Heart right ventricle (tissue), 16 donors: ENCODE measurements at regions not wholly inside any gene's neighbourhood (a gene's known extent, or its start where the extent isn't known, plus 50 kb on each side); places are given as distances from the start of the nearest gene placed in this dataset.

Experiments
- ATAC-seq, 8 donors: fragments of 200-7000 bp; cut with Tn5 transposase; one replicate each; pipeline ENCODE4 v1.9.1; 2020; ENCODE audit warnings: mild to moderate bottlenecking in 8 of 8, moderate library complexity in 8 of 8, moderate number of reproducible peaks in 1 of 8
- DNase-seq, 2 donors: peaks; one replicate each; pipeline ENCODE4 v3.0.0-alpha.2; 2020
- H3K27ac ChIP-seq, 10 donors: fragments of 200-600 bp; sonication (generic) in 2 of 10; one replicate each; pipeline versions ENCODE4 v1.5.0 to v1.8.0; 2020 to 2022; ENCODE audit warnings: mild to moderate bottlenecking in 3 of 10
- H3K27me3 ChIP-seq, 7 donors: fragments of 200-600 bp; one replicate each; pipeline ENCODE4 v1.8.0; 2021 to 2022; ENCODE audit warnings: mild to moderate bottlenecking in 2 of 7
- H3K36me3 ChIP-seq, 9 donors: fragments of 200-600 bp; sonication (generic) in 1 of 9; one replicate each; pipeline versions ENCODE4 v1.5.0 to v1.8.0; 2020 to 2022; ENCODE audit warnings: mild to moderate bottlenecking in 2 of 9
- H3K4me1 ChIP-seq, 9 donors: fragments of 200-600 bp; sonication (generic) in 1 of 9; one replicate each; pipeline versions ENCODE4 v1.5.0 to v1.8.0; 2020 to 2022; ENCODE audit warnings: mild to moderate bottlenecking in 4 of 9
- H3K4me3 ChIP-seq, 10 donors: fragments of 200-600 bp; sonication (generic) in 2 of 10; one replicate each; pipeline versions ENCODE4 v1.5.0 to v1.8.0; 2020 to 2022; ENCODE audit warnings: mild to moderate bottlenecking in 7 of 10, moderate library complexity in 2 of 10
- H3K9me3 ChIP-seq, 11 donors: fragments of 200-600 bp in 10 of 11; sonication (generic) in 2 of 11; one replicate each; pipeline versions ENCODE4 v1.5.0 to v1.8.0; 2013 to 2022; ENCODE audit warnings: mild to moderate bottlenecking in 2 of 11, control low read depth in 1 of 11, moderate library complexity in 1 of 11
- WGBS, 2 donors: extraction: QIAGEN DNeasy Blood & Tissue Kit; methylation state at CpG; one replicate each; pipeline ENCODE4 v1.1.7; 2013; ENCODE audit warnings: inconsistent platforms in 1 of 2; 5-methylcytosine and 5-hydroxymethylcytosine counted together
- intact Hi-C, 10 donors: fragments of 100-400 bp; cut with DNase I; formaldehyde crosslinking; loops; one replicate each; pipeline versions ENCODE4 v1.11.1 to v1.14.2; 2022
- TF ChIP-seq, protein P1 (sequence below), 9 donors: fragments of 200-600 bp; sonication (generic) in 2 of 9; IDR thresholded peaks; one replicate each; pipeline versions ENCODE4 v1.5.0 to v1.8.0; 2021 to 2022; ENCODE audit warnings: antibody characterized with exemption in 9 of 9, mild to moderate bottlenecking in 5 of 9, moderate library complexity in 1 of 9
- donor health status: Arrhythmogenic right ventricular cardiomyopathy.
- donor health status: ischemic (EF 13 %, LVEDD 7.1; RV severe dilation, severe dysfunction).
- donor health status: healthy with polysubstance abuse.
- donor health status: DM: no; HTN: yes; CAD: no.
- donor health status: DM: no; HTN: no; CAD: no.
- donor health status: ischemic (EF 25% LVEDD 6.9; RV normal size, moderate dysfunction).
- donor health status: ischemic (EF 25% LVEDD 5.7; RV mildly dilated, moderate dysfunction).
- donor health status: healthy.
- donor health status: DM: yes; HTN: yes; CAD: no.
- donor health status: Ischemic cardiomyopathy.
- donor health status: ischemic (EF 35%, LVEDD 5.7; RV mildly dilated, moderate dysfunction).
- donor health status: nonischemic (EF 11% LVEDD 7.7; RV severe dilation, severe dysfunction).
- donor health status: DM: yes; HTN: yes; CAD: no.
- donor health status: PGD.
- donor health status: ischemic (EF 29% LVEDD 5.4; RV normal size, mild dysfunction).
- donor health status: nonischemic (EF 23%, LVEDD 6.1; RV moderate dilation, normal function).

DNA sequence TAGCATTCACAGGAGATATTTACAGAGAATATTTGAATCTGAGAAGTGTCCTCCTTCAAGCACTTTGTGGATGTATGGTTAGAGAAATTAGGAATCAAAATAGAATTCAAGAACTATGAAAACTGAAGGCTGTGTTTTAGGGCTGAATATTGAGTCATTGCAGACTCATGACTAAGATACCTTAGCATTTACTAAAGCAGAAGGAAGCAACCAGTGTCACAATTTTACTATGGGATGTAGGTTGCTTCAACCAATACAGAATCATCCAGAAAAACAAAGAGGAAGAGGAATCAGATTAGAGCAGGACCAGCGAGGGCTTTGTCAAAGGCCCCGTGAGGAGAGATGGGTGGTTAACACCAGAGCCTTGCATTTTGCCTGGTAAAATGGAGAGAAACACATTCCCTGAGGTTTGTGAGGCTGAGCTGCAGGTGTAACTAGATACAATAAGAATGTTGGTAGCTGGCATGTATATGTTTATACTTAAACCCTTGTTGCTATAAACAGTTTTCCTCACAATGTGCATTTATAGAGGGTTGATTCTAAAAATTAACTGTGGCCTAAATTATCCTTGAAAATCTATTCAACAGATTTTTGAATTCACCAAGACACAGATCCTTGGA, 518.1 kb downstream of the AGTPBP1 start:
- no peak for DNase-seq
- TF ChIP-seq, protein P1, sequence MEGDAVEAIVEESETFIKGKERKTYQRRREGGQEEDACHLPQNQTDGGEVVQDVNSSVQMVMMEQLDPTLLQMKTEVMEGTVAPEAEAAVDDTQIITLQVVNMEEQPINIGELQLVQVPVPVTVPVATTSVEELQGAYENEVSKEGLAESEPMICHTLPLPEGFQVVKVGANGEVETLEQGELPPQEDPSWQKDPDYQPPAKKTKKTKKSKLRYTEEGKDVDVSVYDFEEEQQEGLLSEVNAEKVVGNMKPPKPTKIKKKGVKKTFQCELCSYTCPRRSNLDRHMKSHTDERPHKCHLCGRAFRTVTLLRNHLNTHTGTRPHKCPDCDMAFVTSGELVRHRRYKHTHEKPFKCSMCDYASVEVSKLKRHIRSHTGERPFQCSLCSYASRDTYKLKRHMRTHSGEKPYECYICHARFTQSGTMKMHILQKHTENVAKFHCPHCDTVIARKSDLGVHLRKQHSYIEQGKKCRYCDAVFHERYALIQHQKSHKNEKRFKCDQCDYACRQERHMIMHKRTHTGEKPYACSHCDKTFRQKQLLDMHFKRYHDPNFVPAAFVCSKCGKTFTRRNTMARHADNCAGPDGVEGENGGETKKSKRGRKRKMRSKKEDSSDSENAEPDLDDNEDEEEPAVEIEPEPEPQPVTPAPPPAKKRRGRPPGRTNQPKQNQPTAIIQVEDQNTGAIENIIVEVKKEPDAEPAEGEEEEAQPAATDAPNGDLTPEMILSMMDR (IDR thresholded peaks at IDR 0.05) = no peak
- Histone ChIP-seq H3K4me1 (peaks cover 0 to 3% (median 0%) of the 10 kb centered on the region in 9 donors), H3K9me3 (no peaks in the 10 kb centered on the region), H3K36me3 (no peaks in the 10 kb centered on the region), H3K4me3 (no peak overlapping the region), H3K27ac (no peak overlapping the region), H3K27me3 (peaks cover 0 to 3% (median 0%) of the 10 kb centered on the region in 7 donors)
- no peak for ATAC-seq
- WGBS, 2 donors = 87 to 90% methylated on average over 2 of the region's 2 CpGs
- intact Hi-C loops = no loop called here

DNA sequence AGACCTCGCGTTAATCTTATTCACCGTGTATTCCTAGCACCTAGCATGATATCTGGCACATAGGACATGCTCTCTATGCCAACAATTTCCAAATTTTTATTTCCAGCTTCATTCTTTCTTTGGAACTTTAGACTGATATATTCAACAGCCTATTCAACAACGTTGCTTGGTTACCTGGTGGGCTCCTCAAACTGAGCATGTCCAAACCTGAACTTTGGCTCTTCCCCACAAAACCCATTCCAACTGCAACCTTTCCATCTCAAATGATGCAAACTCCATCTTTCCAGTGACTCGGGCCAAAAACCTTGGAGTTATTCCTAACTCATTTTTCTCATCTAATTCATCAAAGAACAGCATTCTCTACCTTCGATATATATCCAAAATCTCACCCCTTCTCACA, 525.2 kb downstream of the AGTPBP1 start:
- Histone ChIP-seq H3K4me3 (no peak overlapping the region), H3K27ac (no peak overlapping the region), H3K27me3 (peaks cover 0 to 7% (median 0%) of the 10 kb centered on the region in 7 donors), H3K4me1 (no peaks in the 10 kb centered on the region), H3K36me3 (no peaks in the 10 kb centered on the region), H3K9me3 (no peaks in the 10 kb centered on the region)
- 90 to 94% methylated on average over 6 of the region's 6 CpGs for WGBS, 2 donors
- ATAC-seq = no peak
- TF ChIP-seq, protein P1 (IDR thresholded peaks at IDR 0.05) = no peak
- intact Hi-C loops = no loop called here
- DNase-seq = no peak

DNA sequence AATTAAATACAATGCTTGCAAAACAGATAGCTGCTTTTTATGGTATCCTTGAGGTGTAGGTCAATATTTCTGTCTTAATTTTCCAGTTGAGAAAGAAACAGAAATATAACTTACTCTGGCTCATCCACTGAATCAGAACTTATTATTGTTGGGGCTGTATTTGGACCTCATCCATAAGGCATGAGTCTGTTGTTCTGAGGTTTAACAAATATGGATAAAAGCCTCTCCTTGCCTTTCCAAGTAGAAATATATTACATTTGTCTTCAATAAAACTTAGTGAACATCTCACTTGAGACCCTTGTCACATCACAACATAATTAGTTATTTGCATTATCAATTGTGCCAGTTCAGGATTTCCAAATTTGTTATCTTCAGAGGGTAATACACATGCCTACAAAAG, 525.8 kb downstream of the AGTPBP1 start:
- Histone ChIP-seq H3K4me1 (no peaks in the 10 kb centered on the region), H3K27ac (no peak overlapping the region), H3K27me3 (peaks cover 0 to 7% (median 0%) of the 10 kb centered on the region in 7 donors), H3K4me3 (no peak overlapping the region), H3K9me3 (no peaks in the 10 kb centered on the region), H3K36me3 (no peaks in the 10 kb centered on the region)
- no peak for DNase-seq
- intact Hi-C loops = no loop called here
- no peak for ATAC-seq
- TF ChIP-seq, protein P1 (IDR thresholded peaks at IDR 0.05) = no peak

DNA sequence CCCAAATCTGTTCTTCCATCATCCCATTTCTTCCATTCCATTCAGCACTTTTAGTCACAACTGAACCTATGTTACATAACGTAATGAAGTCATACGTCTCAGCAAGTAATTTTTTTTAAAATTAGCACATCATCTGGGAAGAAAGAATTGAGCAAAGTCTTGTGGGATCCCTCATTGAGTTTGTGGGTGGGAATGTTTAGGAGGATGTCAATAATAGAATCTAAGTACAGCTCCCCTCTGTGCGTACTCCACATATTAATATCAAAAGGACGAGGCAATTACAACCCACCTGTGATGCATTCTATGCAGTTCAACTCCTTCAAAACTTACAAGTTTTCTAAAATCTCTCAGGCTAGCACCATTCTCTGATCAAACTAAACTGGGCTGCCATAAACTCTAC, 526.3 kb downstream of the AGTPBP1 start:
- intact Hi-C loops = no loop called here
- Histone ChIP-seq H3K4me1 (no peaks in the 10 kb centered on the region), H3K36me3 (no peaks in the 10 kb centered on the region), H3K27ac (no peak overlapping the region), H3K27me3 (peaks cover 0 to 7% (median 0%) of the 10 kb centered on the region in 7 donors), H3K4me3 (no peak overlapping the region), H3K9me3 (no peaks in the 10 kb centered on the region)
- ATAC-seq (no peak), DNase-seq (no peak)
- 90 to 91% methylated on average over 4 of the region's 4 CpGs for WGBS, 2 donors
- TF ChIP-seq, protein P1 (IDR thresholded peaks at IDR 0.05) = no peak
